BE2C (cell line): ENCODE measurements at regions not wholly inside any gene's neighbourhood (a gene's known extent, or its start where the extent isn't known, plus 50 kb on each side); places are given as distances from the start of the nearest gene placed in this dataset.

Experiments
- DNase-seq: peaks from one replicate; pipeline ENCODE4 v3.0.0-alpha.2; 2020
- H3K27me3 ChIP-seq: fragments of 250-450 bp; sonication (Bioruptor Pico); 2 replicates; pipeline ENCODE4 v1.5.1; 2020; ENCODE audit warnings: mild to moderate bottlenecking
- H3K36me3 ChIP-seq: fragments of 250-450 bp; sonication (Bioruptor Pico); 2 replicates; pipeline ENCODE4 v1.5.1; 2020; ENCODE audit warnings: mild to moderate bottlenecking
- H3K4me1 ChIP-seq: fragments of 250-450 bp; sonication (Bioruptor Pico); 2 replicates; pipeline ENCODE4 v1.5.1; 2020
- H3K4me3 ChIP-seq: 2 replicates; pipeline ENCODE4 v1.5.1; 2011; ENCODE audit warnings: low read depth, low read length
- H3K9me3 ChIP-seq: fragments of 250-450 bp; sonication (Bioruptor Pico); 2 replicates; pipeline ENCODE4 v1.5.1; 2020
- TF ChIP-seq, protein P1 (sequence below): IDR thresholded peaks from 2 replicates; pipeline ENCODE4 v1.5.1; 2012; ENCODE audit warnings: mild to moderate bottlenecking, low read depth, low read length

GRCh38 chr22:48263791-48264351 lies 1501.4 kb downstream of the TBC1D22A start:
- no peak overlapping the region for H3K4me3 ChIP-seq
- peaks cover 5% of the 10 kb centered on the region for H3K9me3 ChIP-seq
- TF ChIP-seq, protein P1, sequence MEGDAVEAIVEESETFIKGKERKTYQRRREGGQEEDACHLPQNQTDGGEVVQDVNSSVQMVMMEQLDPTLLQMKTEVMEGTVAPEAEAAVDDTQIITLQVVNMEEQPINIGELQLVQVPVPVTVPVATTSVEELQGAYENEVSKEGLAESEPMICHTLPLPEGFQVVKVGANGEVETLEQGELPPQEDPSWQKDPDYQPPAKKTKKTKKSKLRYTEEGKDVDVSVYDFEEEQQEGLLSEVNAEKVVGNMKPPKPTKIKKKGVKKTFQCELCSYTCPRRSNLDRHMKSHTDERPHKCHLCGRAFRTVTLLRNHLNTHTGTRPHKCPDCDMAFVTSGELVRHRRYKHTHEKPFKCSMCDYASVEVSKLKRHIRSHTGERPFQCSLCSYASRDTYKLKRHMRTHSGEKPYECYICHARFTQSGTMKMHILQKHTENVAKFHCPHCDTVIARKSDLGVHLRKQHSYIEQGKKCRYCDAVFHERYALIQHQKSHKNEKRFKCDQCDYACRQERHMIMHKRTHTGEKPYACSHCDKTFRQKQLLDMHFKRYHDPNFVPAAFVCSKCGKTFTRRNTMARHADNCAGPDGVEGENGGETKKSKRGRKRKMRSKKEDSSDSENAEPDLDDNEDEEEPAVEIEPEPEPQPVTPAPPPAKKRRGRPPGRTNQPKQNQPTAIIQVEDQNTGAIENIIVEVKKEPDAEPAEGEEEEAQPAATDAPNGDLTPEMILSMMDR: no peak
- H3K27me3 ChIP-seq: no peaks in the 10 kb centered on the region
- H3K36me3 ChIP-seq: no peaks in the 10 kb centered on the region
- H3K4me1 ChIP-seq: no peaks in the 10 kb centered on the region
- no peak for DNase-seq

- no peaks in the 10 kb centered on the region for H3K27me3 ChIP-seq
- no peaks in the 10 kb centered on the region for H3K4me1 ChIP-seq
- H3K9me3 ChIP-seq: peaks cover 2% of the 10 kb centered on the region
- TF ChIP-seq, protein P1: no peak
- DNase-seq: no peak
- no peaks in the 10 kb centered on the region for H3K36me3 ChIP-seq
- H3K4me3 ChIP-seq: no peak overlapping the region
Observed at GRCh38 chr22:48263431-48263765, 1500.9 kb downstream of the TBC1D22A start.

DNA sequence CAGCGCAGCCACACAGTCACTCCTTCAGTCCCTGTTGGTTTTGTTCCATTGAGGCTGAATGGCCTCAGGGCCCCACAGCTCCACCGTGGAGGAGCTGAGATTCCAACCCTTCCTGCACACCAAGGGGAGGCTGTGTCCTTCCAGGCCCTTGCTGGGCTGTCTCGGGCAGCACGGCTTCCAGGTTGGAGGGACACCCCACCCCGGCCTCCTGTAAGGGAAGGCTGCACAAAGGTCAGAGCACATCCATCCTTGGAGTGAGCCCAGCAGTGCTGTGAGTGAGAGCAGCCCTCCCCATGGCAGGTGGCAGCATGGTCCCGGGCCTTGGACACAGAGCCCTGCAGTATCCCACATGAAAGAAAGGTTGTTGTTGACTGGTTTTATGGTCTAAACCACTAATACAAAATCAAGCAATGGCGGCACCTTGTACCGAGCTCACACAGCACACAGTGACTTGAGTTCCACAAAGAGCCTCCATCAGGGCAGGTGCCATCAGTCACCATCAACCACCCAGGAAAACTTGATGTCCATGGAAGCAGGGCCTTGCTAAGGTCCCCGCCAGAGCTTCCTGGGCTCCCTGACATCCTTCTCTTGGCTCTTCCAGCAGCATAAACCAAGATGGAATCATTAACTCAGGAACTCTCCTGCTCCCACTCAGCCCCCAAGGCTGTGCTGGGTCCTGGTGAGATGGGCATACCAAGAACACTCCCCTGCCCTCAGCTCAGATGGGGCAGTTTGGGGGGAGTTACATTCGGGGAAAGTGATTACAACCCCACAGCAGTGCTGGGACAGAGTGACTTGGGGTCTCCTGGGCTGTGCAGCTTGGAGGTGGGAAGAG lies 1500.4 kb downstream of the TBC1D22A start:
- Histone ChIP-seq H3K9me3 (peaks cover 2% of the 10 kb centered on the region), H3K4me1 (no peaks in the 10 kb centered on the region), H3K36me3 (no peaks in the 10 kb centered on the region), H3K27me3 (no peaks in the 10 kb centered on the region), H3K4me3 (no peak overlapping the region)
- TF ChIP-seq, protein P1: no peak
- no peak for DNase-seq

DNA sequence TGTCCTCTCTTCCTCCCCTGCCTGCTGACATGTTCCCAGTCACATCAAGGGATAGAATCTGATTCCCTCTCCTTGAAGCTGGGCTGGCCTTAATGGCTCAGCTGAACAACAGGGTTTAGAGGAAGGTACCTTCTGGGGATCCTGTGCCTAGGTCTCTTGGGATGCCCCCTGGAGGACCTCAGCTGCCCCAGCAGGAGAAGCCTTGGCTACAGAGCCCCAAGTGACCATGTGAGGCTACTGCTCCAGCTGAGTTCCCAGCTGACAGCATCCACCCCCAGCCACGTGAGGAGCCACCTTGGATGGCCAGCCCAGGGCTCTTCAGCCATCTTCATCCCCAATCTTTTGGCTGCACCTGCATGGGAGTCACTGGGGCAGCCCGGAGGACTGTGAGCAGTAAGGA lies 1499.3 kb downstream of the TBC1D22A start:
- TF ChIP-seq, protein P1: no peak
- Histone ChIP-seq H3K4me3 (no peak overlapping the region), H3K9me3 (peaks cover 2% of the 10 kb centered on the region), H3K4me1 (no peaks in the 10 kb centered on the region), H3K27me3 (no peaks in the 10 kb centered on the region), H3K36me3 (no peaks in the 10 kb centered on the region)
- DNase-seq: no peak

GRCh38 chr22:48261048-48261621 lies 1498.7 kb downstream of the TBC1D22A start:
- no peaks in the 10 kb centered on the region for H3K36me3 ChIP-seq
- DNase-seq: no peak
- peaks cover 2% of the 10 kb centered on the region for H3K9me3 ChIP-seq
- H3K4me1 ChIP-seq: no peaks in the 10 kb centered on the region
- H3K4me3 ChIP-seq: no peak overlapping the region
- no peaks in the 10 kb centered on the region for H3K27me3 ChIP-seq
- TF ChIP-seq, protein P1: no peak
